Liver (tissue), 3 donors: ENCODE measurements at regions not wholly inside any gene's neighbourhood (a gene's known extent, or its start where the extent isn't known, plus 50 kb on each side); places are given as distances from the start of the nearest gene placed in this dataset.

Experiments
- TAF1 ChIP-seq: conservative IDR thresholded peaks from 2 replicates; pipeline ENCODE4 v1.6.1; 2016; ENCODE audit warnings: antibody characterized with exemption, mild to moderate bottlenecking
- YY1 ChIP-seq: IDR thresholded peaks from 2 replicates; pipeline ENCODE4 v1.6.1; 2016; ENCODE audit warnings: antibody characterized with exemption, mild to moderate bottlenecking
- TF ChIP-seq, protein P1 (sequence below): fragments of 150-350 bp; IDR thresholded peaks from 2 replicates; pipeline ENCODE4 v1.5.1; 2017; ENCODE audit warnings: improper control_type of control experiment, low read depth, low read length; ENCODE audit not compliant: missing input control
- TF ChIP-seq, protein P2 (sequence below): IDR thresholded peaks from 2 replicates; pipeline ENCODE4 v1.6.1; 2016; ENCODE audit warnings: antibody characterized with exemption
- donor health status: healthy.
- donor health status: healthy.

DNA sequence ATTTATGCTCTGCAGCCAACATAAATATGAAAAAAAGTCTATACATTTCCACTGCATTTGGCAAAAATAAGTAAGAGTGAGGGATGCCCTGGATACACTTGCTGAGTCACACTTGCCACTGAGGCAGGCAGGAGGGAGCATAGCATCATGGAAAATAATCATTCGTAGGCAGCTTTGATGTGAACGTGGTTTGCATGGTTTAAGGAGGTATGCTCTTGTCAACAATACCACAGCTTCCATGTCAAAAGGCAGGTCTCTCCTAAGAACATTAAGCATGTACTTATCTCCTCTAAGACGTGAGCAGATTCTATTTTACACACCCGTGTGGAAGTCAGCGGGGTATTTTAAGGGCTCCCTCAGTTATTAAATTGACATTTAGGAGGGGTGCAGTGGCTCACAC lies 89.2 kb upstream of the WDR11 start:
- TF ChIP-seq, protein P1, sequence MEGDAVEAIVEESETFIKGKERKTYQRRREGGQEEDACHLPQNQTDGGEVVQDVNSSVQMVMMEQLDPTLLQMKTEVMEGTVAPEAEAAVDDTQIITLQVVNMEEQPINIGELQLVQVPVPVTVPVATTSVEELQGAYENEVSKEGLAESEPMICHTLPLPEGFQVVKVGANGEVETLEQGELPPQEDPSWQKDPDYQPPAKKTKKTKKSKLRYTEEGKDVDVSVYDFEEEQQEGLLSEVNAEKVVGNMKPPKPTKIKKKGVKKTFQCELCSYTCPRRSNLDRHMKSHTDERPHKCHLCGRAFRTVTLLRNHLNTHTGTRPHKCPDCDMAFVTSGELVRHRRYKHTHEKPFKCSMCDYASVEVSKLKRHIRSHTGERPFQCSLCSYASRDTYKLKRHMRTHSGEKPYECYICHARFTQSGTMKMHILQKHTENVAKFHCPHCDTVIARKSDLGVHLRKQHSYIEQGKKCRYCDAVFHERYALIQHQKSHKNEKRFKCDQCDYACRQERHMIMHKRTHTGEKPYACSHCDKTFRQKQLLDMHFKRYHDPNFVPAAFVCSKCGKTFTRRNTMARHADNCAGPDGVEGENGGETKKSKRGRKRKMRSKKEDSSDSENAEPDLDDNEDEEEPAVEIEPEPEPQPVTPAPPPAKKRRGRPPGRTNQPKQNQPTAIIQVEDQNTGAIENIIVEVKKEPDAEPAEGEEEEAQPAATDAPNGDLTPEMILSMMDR, result no peak
- TF ChIP-seq TAF1 (no peak), YY1 (no peak)
- TF ChIP-seq, protein P2, sequence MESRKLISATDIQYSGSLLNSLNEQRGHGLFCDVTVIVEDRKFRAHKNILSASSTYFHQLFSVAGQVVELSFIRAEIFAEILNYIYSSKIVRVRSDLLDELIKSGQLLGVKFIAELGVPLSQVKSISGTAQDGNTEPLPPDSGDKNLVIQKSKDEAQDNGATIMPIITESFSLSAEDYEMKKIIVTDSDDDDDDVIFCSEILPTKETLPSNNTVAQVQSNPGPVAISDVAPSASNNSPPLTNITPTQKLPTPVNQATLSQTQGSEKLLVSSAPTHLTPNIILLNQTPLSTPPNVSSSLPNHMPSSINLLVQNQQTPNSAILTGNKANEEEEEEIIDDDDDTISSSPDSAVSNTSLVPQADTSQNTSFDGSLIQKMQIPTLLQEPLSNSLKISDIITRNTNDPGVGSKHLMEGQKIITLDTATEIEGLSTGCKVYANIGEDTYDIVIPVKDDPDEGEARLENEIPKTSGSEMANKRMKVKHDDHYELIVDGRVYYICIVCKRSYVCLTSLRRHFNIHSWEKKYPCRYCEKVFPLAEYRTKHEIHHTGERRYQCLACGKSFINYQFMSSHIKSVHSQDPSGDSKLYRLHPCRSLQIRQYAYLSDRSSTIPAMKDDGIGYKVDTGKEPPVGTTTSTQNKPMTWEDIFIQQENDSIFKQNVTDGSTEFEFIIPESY, result no peak
